NCI-H1048 (cell line): ENCODE measurements at regions not wholly inside any gene's neighbourhood (a gene's known extent, or its start where the extent isn't known, plus 50 kb on each side); places are given as distances from the start of the nearest gene placed in this dataset.

Experiments used
- DNase-seq: peaks from one replicate; lab custom pipeline; 2025; lab: John Stamatoyannopoulos, UW

DNA sequence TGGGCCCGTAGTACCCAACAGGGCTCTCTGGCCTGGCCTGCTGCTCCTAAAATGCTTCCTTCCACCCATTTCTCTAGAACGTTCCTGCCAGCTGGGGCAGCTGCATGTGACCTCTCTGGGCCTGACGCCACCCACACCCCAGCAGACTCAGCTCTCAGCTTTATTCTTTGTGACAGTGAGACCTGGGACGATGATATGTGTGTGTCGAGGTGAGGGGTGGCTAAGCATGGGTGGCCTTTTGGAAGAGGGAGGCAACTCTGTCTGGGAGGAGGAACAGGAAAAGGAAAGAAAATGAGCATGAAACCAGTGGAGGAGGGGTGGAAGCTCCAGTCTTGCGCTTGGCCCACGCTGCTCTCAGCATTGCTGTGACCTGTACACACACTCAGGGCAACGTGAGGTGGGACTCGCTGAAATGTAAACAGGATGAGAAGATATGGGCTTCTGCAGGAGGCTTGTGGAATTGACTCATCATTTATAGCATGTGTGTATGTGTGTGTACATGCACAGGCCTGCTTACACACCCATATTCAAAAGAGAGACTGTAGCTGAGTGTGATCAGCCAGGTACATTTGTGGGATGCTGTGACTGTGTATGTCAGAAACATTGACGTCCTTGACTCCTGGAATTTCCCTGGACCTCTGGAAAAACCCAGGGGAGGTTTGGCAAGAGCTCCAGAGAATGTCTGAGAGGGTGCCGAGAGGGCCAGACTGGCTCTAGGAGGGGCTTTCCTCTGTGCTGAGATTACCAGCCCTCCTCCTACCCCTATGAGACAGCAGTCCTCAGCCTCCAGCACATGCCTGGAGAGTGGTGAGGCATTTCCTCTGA lies 137.9 kb downstream of the PJA1 start:
- DNase-seq, result no peak

DNA sequence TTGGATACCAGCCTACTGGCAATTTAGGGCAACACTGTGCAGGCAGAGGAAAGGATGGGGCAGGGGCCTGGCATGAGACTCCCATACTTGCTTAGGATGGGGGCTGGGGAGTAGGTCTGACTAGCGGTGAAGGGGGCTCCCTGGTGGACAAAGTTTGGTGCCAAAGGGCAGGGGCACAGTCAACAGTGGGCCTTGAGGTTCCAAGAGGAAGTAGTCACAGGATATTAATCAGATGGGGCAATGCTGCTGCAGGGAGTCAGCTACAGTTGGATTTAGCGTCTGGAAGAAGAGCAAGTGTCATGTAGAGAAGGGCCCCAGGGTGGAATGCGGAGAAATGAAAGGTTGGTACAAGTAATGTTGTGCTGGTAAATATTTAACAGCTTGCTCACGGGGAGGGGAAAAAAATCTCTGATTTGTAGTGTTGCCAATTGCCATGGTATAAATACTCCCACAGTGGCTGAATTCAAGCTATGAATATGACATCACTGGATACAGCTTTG lies 139.4 kb downstream of the PJA1 start:
- DNase-seq, result no peak

DNA sequence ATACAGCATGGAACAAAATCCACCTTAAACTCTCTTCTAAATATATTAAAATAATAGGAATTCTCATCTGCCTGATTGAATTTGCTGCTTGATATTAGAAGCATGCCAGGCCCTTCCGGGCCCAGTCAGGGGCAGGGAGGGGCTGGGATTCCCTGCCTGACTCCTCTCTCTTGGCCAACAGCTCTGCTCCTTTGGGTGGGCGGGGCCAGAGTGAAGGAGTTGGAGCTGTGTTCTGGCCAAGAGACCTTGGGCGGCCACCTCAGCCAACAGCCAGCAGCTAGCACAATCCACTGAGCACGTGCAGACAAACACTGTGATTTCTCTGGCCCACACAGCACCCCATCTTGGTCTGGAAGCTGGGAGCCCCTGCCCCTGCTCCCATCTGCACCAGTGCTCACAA lies 140.3 kb downstream of the PJA1 start:
- DNase-seq, result no peak

DNA sequence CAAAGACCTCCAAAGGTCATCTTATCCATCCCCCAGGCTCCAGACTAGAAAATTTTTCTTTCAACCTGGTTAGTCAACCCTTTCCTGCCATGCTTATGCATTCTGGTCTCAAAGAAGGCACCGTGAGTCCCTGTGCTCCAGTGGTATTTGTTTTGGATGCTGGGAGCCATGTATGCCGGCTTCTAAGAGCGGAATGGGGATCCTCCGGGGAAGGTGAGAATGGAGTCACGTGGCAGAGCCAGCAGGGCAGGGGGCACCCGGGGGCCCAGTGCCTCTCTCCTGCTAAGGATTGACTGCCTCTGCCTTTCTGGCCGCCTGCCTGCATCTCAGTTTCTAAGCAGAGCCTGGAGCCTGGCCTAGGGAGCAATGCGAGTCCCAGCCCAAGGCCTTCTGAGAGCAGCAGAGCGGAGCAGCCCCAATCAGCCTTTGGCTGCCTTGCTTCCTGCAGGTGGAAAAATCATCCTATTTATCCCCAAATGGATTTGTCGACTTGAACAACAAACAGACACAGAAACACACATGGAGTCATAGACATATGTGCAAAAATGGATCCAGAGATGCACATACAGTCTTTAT lies 141.0 kb downstream of the PJA1 start:
- no peak for DNase-seq

DNA sequence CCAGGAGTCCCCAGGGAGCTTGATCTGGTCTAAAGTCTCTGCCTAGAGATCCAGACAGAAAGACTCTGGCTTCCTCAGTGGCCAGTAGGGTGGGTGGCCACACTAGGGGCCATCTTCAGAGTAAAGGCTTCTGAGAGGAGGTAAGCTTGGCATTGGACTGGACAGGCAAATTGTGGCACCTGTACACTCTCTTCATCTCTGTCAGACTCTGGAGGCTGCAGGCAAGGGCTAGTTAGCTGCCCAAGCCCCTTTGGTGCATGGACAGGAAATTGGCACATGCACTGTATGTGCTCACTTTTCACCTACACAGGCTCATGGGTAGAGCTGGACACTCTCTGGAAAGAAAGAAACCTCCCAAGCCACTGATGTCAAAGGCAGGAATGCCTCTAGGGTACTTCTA lies 142.8 kb downstream of the PJA1 start:
- no peak for DNase-seq

DNA sequence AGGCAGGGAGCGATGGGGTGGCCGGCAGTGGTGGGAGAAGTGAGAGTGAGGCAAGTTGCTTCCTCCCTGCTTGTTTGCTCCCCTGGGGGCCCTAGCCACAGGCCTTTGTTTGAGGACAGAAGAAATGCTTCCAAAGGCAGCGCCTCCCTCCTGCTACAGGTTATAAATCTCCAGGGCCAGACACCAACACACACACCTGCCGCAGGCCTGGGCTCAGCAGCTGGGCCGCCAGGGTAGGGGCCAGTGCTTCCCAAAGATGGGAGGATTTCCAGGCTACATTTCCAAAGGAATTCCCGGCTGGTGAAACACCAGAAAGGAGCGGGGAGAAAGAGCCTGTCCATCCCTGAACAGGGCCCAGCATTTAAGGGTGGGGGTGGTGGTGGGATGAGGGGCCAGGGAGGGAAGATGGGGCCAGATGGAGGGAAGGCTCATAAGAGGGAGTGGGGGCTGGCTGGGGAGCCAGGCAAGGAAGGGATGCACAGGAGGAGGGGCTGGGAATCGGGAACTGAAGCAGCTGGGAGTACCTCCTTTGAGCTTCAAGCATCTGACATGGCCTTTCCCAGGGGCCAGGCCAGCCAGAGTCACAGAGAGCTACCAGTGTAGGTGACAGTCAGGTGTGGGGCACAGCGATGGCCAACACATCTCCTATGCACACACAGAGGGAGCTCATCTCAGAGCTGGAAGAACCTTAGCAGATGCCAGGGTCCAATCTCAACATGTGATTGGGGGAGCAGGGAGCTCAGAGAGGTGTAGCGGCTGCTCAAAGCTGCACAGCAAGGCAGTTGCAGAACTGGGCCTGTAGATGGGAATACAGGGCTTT lies 143.9 kb downstream of the PJA1 start:
- no peak for DNase-seq

DNA sequence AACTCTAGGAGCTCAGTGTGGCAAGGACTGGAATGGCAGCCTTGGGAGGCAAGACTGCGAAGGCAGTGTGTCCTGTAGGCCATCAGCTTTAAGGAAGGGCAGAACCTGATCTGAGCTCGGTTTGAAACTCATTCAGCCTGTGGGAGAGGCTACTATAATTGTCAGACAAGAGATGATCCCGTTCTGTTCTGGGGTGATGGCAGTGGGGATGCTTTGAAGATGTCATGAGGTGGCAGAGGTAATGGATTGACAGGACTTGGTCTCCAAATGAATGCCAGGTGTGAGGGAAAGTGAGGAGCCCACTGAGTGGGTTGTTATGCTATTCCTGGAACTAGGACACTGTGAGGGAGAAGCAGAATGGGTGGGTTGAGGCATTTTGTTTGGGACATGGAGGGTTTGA lies 144.9 kb downstream of the PJA1 start:
- DNase-seq, result no peak

DNA sequence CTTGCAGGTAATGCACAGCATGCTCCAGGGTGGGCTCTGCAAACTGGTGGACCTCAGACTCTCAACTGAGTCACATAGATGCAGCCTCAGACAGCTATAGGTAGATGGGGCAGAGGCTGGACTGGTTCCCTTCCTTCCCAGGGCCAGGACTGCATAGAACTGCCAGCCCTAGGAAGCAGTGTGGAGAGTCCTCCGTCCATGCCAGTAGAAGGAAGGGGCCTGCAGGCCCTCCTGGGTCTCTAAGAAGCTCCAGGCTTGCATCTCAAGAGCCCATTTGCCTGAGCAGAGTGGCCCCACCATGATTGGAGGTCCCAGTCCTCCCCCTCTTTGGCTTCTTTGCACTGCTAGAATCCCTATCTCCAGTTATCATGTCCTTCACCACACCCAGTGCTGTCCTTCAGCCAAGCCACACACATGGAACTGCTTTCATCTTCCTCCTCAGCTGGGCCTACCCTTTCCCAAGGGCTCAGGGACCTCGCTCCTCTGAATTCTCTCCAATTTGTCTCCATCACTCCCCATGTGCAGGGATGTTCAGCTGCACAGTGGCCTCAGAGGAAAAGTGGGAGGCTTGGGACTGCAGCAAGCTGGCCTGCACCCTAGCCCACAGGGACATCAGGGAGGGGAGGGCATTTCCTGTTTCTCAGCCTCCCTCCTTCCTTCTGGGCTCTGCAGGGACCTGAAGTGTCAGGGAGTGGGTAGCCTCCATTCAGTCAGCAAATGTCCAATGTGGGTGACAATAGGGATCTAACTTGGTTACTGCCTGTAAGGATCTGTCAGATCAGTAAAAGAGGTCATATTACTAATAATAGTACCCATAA lies 146.0 kb downstream of the PJA1 start:
- no peak for DNase-seq

DNA sequence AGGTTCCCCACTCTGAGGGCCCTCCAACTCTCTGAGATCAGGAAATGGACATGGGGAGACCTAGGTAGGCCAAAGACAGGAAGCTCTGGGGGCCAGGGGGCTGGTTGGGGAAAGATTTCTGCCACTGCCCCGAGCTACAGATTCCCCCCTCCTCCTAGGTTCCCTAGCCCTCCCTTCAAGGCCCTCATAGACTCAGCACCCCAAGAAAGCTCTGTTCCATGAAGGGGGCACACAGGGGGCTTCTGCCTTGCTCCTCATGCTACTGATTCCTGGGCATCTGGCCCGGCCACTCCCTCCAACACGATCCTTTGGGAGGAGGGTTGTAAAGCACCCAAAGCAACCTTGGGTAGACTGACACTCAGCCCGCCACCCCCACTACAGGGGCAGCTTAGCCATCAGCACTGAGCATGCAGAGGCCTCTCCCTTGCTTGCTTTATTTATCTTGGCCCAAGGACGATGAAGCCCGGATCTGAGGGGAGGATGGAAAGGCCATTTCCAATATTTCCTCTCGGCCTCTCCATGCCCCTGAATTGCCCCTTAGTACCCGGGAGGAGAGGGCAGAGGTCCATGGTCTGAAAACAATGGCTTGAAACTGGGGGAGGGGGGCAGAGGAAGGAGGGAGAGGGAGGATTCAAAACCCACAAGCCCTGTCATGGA lies 146.7 kb downstream of the PJA1 start:
- DNase-seq, result no peak

DNA sequence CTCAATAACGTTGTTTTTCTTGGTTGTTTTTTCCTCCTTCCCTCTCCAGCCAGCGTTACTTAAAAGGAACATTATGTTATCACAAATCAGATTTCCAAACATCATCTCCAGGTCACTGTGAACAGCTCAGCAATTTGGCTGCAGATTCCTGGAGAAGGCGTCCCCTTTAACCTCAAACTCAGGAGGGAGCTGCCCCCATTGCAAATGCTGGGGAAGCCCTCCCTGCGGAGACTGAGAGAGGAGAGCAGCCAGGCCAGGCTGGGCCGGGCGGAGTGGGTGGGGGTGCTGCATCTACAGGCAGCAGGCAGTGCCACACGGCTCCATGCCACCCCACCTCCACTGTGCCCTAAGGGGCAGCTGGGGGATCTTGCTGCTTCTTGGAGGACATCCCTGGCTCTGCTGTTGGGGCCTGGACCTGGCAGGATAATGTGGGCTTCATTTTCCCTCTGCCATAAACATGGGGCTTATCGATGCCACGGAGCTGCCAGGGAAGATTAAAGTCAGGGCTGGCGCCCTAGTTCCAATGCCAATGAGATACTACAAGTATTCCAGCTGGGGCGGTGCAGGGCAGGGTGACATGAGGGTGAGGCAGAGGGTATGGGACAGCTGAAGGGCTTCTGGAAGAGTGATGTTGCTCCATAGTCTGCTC lies 148.8 kb downstream of the PJA1 start:
- no peak for DNase-seq

DNA sequence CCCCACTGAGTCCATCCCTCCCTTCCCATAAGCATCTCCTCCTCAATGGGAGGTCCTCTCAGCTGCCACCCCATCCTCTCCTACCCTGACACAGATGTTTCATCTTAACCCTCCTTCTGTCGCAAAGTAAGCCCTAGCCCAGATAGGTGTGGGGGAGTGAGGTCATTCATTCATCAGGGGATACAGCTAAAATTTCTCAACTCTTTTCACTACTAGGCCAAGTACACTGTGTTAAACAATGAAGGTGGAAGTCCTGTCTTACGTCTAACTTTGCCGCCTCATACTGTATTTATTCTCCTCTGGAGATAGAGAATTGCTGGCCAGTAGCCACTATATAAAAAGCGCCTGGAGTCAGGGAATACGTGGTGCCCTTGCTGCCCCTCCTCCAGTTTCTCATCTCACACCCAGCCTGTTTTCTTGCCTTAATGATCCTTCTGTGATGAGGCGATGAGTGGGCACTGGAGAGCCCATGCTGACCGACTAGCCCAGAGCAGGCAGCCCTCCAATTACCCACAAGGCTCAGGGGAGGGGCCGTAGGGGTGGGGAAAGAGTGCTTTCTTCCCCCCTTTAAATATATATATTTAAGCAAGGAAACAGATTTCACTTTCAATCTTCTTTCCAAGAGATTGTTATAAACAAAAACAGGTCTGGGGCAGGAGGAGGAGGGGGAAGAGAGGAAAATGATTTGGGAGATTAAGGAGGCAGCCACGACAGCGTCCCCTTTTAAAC lies 149.5 kb downstream of the PJA1 start:
- DNase-seq, result no peak

DNA sequence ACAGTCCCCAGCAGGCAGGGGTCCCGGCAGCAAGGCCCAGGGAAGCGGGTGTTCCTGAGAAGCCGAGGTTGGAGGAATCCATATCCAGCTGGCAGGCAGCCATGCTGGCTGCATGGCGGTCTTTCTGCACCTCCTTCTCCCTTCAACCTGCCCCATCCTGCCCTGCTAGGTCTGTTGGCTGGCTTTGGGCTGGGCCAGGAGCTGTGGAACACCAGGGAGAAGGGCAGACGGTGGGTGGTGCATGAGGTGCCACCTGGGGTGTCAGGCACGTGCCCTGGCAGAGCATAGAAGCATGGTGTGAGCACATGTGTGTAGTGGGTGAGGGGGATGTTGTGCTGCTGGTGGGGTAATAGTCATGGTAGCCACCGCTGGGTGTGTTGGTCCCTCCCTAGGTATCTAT lies 150.1 kb downstream of the PJA1 start:
- DNase-seq, result no peak

DNA sequence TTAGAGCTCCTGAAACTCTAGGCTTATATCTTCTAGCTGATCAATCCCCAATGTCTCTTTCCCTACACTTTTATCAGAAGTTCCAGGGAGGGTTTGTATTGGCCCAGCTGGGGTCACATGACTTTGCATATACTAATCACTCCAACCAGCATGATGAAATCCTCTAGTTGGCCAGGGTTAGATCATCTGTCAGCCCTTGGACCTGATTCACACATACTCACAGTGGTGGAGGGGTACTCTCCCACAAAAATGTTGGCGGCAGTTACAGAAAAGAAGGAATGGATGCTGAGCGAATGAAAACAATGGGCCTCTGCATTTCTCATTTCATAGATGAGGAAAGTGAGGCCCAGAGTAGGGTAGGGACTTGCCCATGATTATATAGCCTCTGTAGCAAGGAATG lies 151.1 kb downstream of the PJA1 start:
- no peak for DNase-seq

DNA sequence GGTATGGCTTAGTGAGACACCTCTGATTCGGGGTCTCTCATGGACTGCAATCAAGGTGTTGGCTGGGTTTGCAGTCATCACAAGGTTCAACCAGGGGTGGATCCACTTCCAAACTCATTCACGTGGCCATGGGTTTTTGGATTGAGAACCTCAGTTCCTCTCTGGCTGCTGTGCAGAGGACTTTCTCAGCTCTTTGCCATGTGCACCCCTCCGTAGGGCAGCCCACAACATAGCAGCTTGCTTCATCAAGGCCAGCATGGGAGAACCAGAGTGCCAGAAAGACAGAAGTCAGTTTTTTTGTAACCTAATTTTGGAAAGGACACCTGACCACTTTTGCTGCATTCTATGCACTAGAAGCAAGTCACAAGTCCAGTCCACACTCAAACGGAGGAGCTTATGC lies 154.9 kb downstream of the PJA1 start:
- DNase-seq, result no peak

DNA sequence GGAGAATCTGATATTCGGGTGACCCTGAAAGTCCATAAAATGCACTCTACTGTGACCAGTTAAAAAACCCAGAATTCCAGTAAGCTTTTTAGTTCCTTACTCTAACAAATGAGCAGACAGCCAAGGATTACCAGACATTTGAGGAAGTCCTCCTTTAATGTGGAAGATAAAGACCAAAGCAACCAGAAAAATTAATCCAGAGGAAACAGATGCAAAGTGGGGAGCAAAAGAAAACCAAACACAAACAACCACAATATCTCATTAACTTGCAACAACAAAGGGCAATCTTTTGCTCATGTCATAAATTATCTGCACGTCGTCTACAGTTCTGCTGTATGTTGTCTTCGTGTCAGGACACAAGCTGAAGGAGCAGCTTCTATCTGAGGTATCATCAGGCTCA lies 164.4 kb downstream of the PJA1 start:
- DNase-seq, result no peak

DNA sequence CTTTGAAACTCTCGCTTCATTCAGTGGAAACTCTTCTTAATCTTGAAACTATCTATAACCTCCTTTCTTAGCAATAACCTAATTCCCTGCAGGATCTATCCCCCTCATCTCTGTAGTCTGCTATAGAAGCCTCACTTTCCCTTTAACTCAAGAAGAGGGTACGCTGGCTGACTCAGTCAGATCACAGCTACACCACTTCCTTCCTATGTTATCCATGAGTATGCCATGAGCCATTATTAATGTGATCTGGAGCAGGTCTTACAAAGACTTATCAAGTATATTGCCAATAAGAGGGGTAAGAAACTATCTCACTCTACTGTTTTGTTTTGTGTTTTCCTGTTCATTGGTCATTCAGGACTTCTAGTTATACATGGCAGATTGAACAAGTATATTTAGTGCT lies 165.3 kb downstream of the PJA1 start:
- DNase-seq, result no peak

DNA sequence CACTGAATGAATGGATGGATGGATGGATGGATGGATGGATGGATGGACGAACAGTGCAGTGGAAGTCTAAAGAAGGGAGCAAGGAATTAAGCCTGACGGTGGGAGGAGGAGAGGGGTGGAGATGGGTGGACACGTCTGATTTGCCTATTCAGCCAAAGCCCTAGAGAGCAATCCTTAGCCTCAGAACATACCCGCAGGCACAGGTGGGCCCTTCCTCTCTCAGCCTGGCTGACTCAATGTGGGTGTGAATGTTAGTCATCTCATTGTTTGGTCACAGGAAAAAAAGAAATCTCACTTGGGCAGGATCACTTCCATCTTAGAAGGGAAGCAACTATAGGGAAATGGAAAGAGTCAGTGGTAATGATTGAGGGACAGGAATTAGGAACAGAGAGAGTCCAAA lies 165.9 kb downstream of the PJA1 start:
- no peak for DNase-seq

DNA sequence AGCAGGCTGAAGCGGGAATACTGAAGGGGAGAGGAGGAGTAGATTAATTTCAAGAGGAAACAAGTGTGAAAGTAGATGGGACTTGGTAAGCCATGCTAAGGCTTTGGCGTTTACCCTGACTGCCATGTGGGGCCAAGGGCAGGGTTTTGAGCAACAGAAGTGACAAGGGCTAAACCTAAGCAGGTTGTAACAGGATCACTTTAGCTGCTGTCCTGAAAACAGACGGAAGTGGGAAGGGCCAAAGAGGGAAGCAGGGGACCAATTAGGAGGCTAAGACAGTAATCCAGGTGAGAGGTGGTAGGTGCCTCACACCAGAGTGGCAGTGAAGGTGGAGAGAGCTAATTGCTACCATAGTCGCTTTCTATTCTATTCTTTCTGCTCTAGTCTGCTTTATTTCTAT lies 166.5 kb downstream of the PJA1 start:
- no peak for DNase-seq

DNA sequence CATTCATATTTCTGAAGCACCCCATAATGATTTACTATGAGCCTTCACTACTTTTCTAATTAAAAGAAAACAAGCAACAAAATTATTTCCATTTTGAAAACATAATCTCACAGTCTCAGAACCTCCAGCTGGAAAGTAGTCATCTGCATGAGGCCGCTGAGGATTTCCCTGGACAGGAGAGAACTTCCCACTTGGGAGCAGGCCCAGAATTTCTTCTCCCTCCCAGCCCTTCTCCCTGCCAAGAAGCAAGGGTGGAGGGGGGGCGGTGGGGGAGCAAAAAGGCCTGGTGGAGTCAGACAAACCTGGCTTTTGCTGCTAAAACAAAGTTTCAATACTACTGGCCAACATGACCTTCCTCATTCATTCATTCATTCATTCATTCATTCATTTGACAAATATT lies 167.3 kb downstream of the PJA1 start:
- no peak for DNase-seq

DNA sequence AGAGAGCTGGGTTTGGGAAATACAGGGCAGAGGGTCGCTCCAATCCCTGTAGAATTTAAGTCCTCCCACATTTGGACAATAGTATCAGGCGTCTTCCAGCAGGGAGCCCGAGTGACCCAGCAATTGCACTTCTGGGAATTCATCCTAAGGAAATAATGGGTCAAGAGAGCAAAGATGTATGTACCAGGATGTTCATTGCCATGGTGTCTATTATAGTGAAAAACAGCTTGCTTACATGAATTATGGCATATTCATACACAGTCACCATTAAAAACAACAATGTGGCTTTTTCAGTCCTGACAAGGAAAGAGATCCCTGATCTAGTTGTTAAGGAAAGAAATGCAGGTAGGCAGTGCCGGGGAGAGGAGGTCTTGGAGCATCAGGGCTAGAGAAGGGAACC lies 167.7 kb downstream of the PJA1 start:
- DNase-seq, result no peak
